HG03571 (cell line): ENCODE measurements at regions not wholly inside any gene's neighbourhood (a gene's known extent, or its start where the extent isn't known, plus 50 kb on each side); places are given as distances from the start of the nearest gene placed in this dataset.
"Not testable (repeated sequence)": the region's sequence is repeated elsewhere in the genome, so short reads cannot be mapped to it uniquely, and the experiment has no call there.

Experiments used
- ATAC-seq: cut with Tn5 transposase; IDR thresholded peaks from one replicate; pipeline ENCODE4 v1.9.1; 2021; ENCODE audit not compliant: unreplicated experiment

DNA sequence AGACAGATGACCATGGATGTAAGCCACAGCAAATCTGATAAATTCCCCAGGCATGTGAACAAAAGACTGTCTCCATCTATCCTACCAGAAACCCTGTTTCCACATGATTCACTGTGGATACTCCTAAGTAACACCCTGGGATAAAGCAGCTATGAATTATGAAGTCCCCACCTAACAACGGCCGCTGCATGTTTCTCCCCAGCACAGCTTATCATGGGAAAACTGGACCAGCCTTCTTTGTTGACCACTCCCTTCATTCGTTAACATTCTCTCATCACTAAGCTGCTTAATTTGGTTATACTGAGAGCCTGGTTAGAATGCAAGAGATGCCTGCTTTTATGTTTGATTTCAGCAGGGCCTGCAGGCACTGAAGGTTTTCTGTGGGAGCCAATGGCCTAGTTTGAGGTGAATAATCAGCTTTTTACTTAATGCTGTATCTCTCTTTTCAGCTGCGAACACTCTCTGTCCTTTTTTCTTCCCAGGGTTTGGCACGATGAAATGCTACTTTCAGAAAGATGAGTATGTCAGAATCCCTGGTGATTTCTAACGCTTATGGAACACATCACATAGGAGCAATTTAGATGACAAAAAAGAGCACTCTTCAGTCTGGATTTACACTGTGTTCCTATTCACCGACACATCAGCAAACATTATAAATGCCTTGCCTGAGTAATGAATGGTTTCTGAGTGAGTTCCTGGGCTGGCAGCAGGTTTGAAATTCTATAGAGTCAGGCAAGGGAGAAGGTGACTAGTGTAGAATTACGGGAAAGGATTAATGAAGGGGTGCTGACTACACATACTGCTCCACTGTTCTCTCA lies 318.4 kb upstream of the ZNF608 start:
- no peak for ATAC-seq

DNA sequence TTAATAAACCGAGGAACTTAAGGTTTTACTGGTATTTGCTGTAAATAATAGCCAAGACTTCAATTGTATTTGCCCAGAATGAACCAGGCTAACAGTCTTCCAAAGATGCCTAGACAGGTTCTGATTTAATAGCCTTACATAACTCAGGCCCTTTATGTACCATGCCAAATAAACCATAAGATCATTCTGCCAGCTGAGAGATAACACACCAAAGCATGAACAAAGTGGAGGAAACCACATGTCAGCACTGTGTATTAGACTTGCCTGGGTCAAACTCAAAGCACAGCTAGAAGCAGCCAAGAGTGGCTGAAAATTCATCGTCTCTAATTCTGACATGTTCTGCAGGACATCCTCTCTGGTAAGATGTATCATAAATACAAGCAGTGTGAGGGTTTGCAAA lies 319.3 kb upstream of the ZNF608 start:
- no peak for ATAC-seq

DNA sequence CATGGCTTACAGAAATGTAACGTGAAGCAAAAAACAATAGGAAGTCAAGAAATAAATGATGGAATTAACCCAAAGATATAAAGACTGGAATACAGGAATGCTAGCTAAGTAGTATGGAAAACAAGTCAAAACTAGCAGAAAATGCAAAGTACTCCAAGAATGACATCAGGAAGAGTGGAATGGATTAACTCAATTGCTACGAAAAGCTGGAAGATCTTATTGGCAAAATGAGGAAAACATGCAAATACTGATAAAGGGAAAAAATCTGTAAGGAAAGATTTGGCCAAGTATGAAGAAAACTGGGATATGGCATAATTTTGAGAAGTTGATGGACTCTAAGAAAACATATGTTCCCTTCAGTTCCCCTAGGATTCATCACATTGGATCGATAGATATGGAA lies 324.5 kb upstream of the ZNF608 start:
- ATAC-seq, result no peak

DNA sequence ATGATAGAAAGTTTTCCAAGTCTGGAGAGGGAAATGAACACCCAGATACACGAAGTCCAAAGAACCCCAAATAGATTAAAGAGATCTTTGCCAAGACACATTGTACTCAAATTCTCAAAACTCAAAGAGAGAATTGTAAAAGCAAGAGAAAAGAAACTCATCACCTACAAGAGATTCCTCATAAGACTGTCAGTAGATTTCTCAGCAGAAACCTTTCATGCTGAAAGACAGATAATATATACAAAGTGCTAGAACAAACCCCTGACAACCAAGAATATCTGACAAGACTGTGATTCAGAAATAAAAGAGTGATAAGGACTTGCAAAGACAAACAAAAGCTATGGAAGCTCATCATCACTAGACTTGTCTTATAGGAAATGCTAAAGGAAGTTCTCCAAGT lies 326.7 kb upstream of the ZNF608 start:
- ATAC-seq, result no peak

DNA sequence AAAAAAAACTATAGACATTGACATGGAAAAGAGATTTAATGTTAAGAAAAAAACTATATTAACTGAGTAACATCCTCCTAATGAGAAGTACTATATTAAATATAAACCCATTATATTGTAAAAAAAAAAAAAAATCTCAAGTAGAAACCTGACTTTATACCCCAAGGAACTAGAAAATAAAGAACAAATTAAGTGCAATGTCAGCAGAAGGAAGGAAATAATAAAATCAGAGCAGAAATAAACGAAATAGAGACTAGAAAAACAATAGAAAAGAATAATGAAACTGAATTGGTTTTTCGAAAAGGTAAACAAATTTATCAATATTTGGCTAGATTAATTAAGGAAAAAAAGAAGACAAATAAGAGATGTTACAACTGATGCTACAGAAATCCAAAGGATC lies 329.1 kb upstream of the ZNF608 start:
- ATAC-seq, result no peak

DNA sequence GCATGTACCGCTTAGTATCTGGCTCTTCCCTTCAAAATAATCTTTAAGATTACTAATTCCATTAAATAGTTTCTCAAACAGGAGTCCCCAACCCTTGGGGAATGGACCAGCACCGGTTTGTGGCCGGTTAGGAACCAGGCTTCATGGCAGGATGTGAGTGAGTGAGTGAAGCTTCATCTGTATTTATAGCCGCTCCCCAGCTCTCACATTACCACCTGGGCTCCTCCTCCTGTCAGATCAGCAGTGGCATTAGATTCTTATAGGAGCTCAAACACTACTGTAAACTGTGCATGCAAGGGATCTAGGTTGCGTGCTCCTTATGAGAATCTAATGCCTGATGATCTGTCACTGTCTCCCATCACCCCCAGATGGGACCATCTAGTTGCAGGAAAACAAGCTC lies 332.6 kb upstream of the ZNF608 start:
- not testable (repeated sequence) for ATAC-seq

DNA sequence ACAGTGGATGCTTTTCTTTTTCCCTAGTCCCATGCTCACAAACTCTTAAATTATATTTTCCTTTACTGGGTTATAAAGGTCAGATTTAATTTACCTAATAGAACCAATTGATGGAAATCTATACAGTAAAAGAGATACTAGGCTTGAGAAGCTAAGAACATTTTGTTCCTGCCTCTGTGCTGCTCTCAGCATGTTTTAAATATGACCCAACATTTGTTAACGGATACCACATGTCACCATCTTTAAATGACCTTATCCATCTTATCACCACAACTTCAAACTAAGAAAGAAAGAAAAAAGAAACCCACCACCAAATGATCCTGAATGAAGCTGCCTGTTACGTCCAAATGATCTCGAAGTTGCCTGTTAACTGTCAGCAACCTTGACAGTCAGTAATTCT lies 334.7 kb upstream of the ZNF608 start:
- ATAC-seq, result no peak

DNA sequence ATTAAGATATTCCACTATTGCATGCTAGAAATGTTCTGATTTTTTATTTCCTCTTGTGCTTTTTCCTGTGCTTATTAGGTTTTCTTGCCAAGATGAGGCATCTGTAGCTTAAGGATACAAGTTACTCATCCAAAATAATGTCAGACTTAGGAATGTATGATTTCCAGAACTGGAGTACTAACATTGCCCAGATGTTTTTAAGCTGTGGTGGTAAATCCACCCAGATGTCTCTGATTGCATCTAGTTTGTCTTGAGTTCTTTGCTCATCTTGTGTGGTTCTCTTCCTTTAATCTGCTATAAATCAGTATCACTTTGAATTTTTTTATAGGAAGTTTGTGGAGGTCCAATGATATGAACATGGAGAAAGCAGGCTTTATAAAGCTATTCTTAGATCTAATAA lies 337.5 kb upstream of the ZNF608 start:
- no peak for ATAC-seq

DNA sequence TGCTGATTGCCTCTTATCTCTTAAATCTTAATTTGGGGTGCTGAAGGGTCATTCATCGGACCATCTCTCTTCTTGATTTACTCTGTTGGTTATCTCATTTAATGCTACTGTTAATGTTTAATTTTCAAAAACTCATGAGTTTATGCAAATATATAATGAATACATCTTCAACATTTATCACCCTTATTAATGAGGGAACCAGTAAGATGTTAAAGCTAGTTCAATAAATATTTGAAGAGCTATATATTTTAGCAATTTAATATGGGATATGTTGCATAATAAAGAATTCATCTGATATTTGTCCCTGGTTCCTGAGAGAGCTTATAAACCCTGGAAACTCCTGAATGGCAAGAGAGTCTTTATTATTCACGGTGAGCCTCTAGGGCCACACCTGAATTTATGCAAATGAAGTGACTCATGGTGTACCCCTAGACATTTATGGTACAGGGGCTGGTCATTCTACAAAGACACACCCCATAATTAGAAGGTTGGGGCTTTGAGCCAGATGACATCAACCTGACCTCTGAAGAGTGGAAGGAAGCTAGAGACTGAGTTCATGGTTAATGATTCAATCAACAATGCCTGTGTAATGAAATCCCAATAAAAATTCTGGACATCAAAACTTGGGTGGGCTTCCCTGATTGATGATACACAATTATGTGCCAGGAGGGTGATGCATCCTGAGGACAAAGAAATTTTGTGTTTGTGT lies 339.5 kb upstream of the ZNF608 start:
- ATAC-seq, result no peak

DNA sequence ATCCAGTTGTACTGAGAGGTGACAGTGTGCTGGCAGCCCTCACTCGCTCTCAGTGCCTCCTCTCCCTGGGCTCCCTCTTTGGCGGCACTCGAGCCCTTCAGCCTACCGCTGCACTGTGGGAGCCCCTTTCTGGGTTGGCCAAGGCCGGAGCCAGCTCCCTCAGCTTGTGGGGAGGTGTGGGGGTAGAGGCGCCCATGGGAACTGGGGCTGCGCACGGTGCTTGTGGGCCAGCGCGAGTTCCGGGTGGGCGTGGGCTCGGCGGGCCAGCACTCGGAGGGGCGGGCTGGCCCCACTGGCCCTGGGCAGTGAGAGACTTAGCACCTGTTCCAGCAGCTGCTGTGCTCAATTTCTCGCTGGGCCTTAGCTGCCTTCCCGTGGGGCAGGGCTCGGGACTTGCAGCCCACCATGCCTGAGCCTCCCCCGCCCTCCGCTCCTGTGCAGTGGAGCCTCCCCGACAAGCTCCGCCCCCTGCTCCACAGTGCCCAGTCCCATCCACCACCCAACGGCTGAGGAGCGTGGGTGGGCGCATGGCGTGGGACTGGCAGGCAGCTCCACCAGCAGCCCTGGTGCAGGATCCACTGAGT lies 342.2 kb upstream of the ZNF608 start:
- ATAC-seq, result no peak

DNA sequence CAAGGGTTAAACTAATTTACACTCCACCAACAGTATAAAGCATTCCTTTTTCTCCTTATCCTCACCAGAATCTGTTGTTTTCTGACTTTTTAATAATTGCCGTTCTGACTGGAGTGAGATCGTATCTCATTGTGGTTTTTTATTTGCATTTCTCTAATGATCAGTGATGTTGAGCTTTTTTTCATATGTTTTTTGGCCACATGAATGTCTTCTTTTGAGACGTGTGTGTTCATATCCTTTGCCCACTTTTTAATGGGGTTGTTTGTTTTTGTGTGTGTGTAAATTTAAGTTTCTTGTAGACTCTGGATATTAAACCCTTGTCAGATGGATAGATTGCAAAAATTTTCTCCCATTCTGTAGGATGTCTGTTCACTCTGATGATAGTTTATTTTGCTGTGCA lies 345.7 kb upstream of the ZNF608 start:
- not testable (repeated sequence) for ATAC-seq

DNA sequence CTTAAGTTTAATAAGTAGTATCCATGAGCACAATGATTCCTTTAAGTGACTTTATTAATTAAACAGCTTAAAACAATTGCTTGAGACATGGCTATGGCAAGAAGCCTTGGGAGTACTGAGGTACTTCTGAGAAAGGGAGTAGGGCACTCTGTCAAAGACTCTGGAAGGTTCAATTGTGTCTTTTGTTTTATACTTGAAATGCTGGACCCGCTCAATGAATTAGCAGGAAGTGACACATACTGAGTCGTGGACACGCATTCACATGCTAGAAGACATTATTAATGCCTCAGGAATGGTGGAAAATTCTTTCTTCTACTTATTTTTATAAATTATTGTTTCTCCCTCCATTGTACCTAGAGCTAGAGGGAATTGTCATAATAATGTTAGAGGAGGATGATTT lies 347.3 kb upstream of the ZNF608 start:
- no peak for ATAC-seq

DNA sequence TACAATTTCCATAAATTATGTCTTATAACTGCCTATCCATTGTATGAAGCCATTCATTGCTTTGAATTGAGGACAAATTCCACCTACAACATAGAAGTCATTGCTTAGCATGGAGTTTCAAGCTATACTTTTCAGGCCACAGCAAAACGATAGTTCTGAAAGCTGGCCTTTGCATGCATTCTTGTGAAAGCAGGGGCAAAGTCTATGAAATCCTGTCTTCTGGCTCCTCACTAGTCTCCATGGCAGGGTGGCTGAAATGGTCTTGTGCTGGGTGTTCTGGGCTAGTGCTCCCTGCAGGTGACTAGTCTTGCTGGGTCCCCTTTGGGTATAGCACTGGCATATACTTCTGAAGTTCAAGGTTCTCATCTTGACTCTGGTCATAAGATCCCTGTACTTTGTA lies 353.9 kb upstream of the ZNF608 start:
- ATAC-seq, result no peak

DNA sequence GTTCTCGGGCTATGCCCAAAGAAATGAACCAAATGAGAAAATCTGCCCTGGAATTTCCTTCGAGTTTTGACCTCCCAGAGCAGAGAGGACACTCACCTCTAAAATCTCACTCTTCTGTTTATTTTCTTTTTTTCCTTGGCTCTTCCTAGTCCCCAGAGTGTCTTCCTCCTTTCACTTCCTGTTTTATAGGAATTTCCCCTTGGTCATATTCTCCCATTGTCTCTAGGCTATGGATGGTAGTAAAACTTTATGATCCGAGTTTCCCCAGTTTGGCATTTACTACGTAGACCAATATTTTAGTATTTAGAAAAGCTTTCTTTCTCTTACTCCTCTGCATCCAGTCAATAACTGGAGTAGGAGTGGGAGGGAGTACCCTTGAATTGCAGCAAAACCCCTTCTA lies 354.5 kb upstream of the ZNF608 start:
- no peak for ATAC-seq

DNA sequence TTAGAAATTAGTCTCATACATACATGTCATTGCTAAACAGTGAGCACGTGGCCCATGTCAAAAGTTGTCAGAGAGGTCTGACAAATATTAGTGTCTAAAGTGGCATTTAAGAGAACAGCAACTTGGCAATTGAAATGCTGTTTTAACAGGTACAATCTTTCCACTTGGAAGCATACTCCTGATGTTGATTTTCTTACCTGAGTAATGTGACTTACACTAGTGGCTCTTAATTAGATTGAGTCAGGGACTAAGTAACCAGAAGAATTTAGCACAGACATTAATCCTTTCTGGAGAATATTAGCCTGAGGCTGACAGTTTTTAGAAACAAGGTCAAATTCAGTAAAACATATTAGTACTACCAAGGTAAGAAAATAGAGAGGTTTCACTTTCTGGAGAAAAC lies 357.0 kb upstream of the ZNF608 start:
- no peak for ATAC-seq

DNA sequence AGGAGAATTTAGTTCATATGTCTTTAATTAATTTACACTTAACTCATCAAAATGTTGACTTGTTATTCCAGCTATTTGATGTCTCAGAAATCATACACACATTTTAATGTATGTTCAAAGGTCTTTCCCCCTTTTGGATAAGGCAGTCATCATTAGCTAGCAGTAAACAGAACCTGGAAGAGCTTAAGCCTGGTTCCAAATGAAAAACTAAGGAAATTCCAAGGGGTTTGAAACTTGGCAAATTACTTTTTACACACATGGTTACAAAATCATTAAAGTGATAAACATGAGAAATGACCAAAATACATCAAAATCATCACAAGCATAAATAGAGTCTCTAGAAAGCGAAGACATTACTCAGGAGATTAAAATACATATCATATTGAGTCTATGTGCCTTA lies 359.8 kb upstream of the ZNF608 start:
- ATAC-seq, result no peak

DNA sequence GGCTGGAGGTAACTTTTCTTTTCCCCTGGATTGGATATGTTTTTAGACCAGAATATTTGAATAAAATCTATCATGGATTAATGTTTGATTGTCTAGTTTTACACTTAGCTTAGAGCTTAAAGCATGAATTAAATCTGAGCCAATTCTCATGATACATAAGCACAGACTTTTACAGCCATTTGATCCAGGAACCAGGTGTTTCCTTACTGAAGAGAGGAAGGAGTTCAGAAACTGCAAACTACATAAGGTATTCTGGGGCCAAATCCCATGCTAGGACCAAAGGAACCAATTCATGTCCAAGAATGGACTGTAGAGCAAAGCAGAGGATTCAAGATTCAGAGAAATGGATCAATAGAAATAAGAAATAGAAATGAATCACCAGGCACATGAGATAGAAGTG lies 360.4 kb upstream of the ZNF608 start:
- no peak for ATAC-seq

DNA sequence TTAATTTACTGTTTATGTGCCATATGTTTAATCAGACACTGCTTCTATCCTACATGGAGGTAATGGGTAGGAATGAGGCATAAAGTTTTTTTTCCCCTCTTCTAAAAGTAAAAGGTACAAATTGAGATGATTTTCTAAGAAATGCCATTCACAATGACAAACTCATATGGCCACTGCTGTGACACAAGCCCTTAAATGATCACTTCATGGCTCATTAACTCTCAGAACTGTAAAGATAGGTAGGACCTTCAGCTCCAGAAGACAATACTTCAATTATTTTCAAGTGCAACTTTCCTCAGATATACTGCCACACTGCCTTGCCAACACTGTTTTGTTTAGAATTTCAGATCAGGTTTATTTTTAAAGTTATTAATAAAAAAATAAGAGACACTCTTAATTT lies 362.9 kb upstream of the ZNF608 start:
- no peak for ATAC-seq

DNA sequence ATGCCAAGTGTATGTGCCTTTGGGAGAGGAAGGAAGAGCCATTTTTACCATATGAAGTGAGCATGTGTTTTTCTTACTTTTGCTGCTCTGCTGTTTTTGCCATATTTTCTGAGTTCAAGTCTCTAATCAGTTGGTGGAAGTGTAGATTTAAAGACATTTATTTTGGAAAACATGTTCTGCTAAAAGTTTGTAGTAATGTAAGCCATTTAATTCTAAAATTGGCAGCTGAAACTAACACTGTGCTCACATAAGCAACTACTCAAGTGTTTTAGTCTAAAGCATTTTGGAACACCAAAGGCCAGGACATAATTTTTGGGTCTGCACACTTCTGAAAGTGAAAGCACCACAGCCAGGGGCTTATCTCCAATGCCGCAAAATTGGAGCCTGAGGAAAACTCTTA lies 363.4 kb upstream of the ZNF608 start:
- no peak for ATAC-seq

DNA sequence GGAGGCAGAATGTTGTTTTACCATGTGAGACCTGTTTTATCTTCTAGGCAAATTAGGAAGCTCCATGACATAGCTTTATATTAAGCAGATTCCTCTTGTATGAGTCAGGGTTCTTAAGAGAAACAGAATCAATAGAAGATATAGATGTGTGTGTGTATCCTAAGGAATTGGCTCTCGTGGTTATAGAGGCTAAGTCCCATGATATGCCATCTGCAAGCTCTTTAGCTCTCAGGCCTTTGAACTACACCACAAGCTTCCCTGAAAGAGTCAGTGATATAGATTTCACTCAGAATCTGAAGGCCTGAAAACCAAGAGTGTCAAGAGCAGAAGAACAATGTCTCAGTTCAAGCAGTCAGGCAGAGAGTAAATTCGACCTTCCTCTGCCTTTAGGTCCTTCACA lies 365.8 kb upstream of the ZNF608 start:
- ATAC-seq, result no peak

DNA sequence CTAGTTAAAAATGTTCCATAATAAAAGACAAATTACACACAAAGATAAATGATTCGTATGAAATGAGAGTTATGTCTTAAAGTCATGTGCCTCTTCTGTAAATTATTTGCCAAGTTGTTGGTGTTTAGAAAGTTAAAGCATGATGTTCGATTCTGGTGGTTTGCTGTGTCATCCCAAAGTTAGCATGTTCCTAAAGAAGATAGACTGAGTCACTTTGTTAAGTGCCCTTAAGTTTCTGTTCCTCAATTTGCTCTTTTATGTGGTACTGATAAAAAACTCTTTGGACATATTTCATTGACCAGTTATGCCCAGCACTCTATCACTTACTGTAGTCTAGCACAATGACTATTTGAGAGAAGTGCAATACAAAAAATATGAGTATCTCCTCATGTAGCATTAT lies 366.9 kb upstream of the ZNF608 start:
- ATAC-seq, result no peak

DNA sequence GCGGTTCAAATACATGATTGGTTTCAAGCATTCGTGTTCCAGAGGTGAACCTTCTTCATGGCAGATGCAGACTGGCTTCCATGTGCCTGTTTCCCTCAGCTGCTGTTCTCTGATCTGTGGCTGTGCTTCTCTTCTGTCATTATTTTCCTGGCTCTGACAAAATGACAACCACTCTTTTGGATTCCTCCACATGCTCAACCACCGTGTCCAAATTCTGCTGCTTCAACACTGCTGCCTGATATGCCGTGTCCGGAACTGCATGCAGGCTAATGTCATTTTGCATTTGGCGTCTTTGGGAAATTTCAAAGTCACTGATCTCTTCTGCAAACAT lies 368.7 kb upstream of the ZNF608 start:
- no peak for ATAC-seq

DNA sequence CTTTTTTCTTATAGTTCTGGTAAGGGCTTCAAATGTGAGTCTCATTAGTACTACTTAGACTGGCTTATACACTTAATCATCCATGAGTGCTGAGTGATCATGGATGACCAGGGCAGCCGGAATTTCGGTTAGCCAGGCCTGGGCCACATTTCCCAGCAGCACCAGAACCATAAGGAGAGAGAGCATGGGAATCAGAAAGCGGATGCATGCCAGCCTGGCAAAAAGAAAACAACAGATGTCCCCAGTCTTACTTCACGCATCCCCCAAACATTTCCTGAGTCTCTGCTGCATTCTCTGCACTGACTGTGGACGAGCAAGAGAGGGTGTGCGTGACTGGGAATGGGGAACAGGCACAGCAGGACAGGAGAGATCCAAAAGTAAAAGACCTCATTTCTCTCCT lies 371.1 kb upstream of the ZNF608 start:
- no peak for ATAC-seq
